ENCODE measurements at regions not wholly inside any gene's neighbourhood (a gene's known extent, or its start where the extent isn't known, plus 50 kb on each side); places are given as distances from the start of the nearest gene placed in this dataset.

GRCh38 chr10:94240901-94241300, 121.8 kb downstream of the NOC3L start (continued):
- TF ChIP-seq TCF12 (IDR thresholded peaks at IDR 0.05), result peak; percentile 54; the same call in 1 of the 2 replicates
- TF ChIP-seq SIN3A (IDR thresholded peaks at IDR 0.05; ENCODE audit: borderline replicate concordance, low read depth, low read length), result no peak
- TF ChIP-seq TEAD4 (IDR thresholded peaks at IDR 0.05; ENCODE audit: borderline replicate concordance, insufficient read depth), result no peak
- TF ChIP-seq EZH2phosphoT487 (IDR thresholded peaks at IDR 0.05; ENCODE audit: borderline replicate concordance, low read depth), result no peak
- TF ChIP-seq CHD2 (IDR thresholded peaks at IDR 0.05; ENCODE audit: low read length, partially characterized antibody), result peak; percentile 63
- TF ChIP-seq GABPA (IDR thresholded peaks at IDR 0.05; ENCODE audit: low read depth), result no peak

- WGBS (ENCODE audit: low lambda C conversion rate), result 81% methylated on average over 2 of the region's 2 CpGs
- Histone ChIP-seq H3K9me3 (no peaks in the 10 kb centered on the region), H2AFZ (ENCODE audit: low read depth) (no peak overlapping the region), H3K4me1 (ENCODE audit: control insufficient read depth in 1 of 2, insufficient read depth in 2 of 2, low read depth in 1 of 2, low read length in 1 of 2) (no peaks in the 10 kb centered on the region; a peak in 1 of 4 replicates), H3K27me3 (ENCODE audit: insufficient read depth) (no peaks in the 10 kb centered on the region), H3K27ac (ENCODE audit: low read depth in 2 of 2, low read length in 1 of 2) (no peak overlapping the region), H3K4me2 (no peak overlapping the region), H3F3A (replicated peaks; ENCODE audit: insufficient read depth) (no peaks in the 10 kb centered on the region), H3K4me3 (ENCODE audit: low read depth in 2 of 2, low read length in 1 of 2) (no peak overlapping the region), H3K36me3 (replicated peaks in 1 of 2; ENCODE audit: control insufficient read depth in 1 of 2, insufficient read depth in 2 of 2, low read length in 1 of 2) (peaks cover 0 to 3% of the 10 kb centered on the region in 2 experiments), H3K9me2 (no peaks in the 10 kb centered on the region), H3K79me2 (ENCODE audit: insufficient read depth) (no peaks in the 10 kb centered on the region), H3K9ac (no peak overlapping the region), H4K20me1 (ENCODE audit: insufficient read depth) (no peaks in the 10 kb centered on the region)
- TF ChIP-seq NFIC (IDR thresholded peaks at IDR 0.05; ENCODE audit: borderline replicate concordance), result no peak
- no peak for TF ChIP-seq CHD2 (IDR thresholded peaks at IDR 0.05; ENCODE audit: low read length, partially characterized antibody)
- no peak for TF ChIP-seq MXI1 (IDR thresholded peaks at IDR 0.05; ENCODE audit: low read depth, low read length)
- TF ChIP-seq TEAD4 (IDR thresholded peaks at IDR 0.05; ENCODE audit: borderline replicate concordance, insufficient read depth), result no peak
- no peak for TF ChIP-seq RXRA (IDR thresholded peaks at IDR 0.05; ENCODE audit: borderline replicate concordance, low read depth)
- TF ChIP-seq SIN3A (IDR thresholded peaks at IDR 0.05; ENCODE audit: borderline replicate concordance, low read depth, low read length), result no peak
- TF ChIP-seq MAX (IDR thresholded peaks at IDR 0.05; ENCODE audit: low read depth), result no peak
- no peak for TF ChIP-seq PBX3 (IDR thresholded peaks at IDR 0.05)
- no peak for TF ChIP-seq EP300 (IDR thresholded peaks at IDR 0.05; ENCODE audit: borderline replicate concordance in 1 of 2, low read depth in 1 of 2, low read length in 1 of 2)
- no peak for TF ChIP-seq SMC3 (IDR thresholded peaks at IDR 0.05; ENCODE audit: low read depth, low read length)
- no peak for TF ChIP-seq YY1 (IDR thresholded peaks at IDR 0.05; ENCODE audit: low read depth)
- TF ChIP-seq RAD21 (IDR thresholded peaks at IDR 0.05; ENCODE audit: low read length), result no peak
- TF ChIP-seq EZH2phosphoT487 (IDR thresholded peaks at IDR 0.05; ENCODE audit: borderline replicate concordance, low read depth), result no peak
- no peak for TF ChIP-seq USF1 (IDR thresholded peaks at IDR 0.05; ENCODE audit: borderline replicate concordance, low read depth)
- TF ChIP-seq CTCF (IDR thresholded peaks at IDR 0.05), result no peak
- no peak for TF ChIP-seq MEF2A (IDR thresholded peaks at IDR 0.05; ENCODE audit: borderline replicate concordance, low read depth)
- TF ChIP-seq JUND (IDR thresholded peaks at IDR 0.05), result no peak
- no peak for TF ChIP-seq REST (IDR thresholded peaks at IDR 0.05; ENCODE audit: low read depth, low read length)
- CTCF ChIA-PET, result interaction anchor here (0.9 to 1.8 kb wide), 2 partner anchors 69 to 333 kb away, joined by 3 read pairs; no protein-coding TSS in a partner anchor
- POLR2A ChIA-PET, result no interaction called here
- DNase-seq, result no peak
Measured at GRCh38 chr10:94251098-94251497, 111.6 kb downstream of the NOC3L start.
